ENCODE measurements at regions not wholly inside any gene's neighbourhood (a gene's known extent, or its start where the extent isn't known, plus 50 kb on each side); places are given as distances from the start of the nearest gene placed in this dataset.

DNA sequence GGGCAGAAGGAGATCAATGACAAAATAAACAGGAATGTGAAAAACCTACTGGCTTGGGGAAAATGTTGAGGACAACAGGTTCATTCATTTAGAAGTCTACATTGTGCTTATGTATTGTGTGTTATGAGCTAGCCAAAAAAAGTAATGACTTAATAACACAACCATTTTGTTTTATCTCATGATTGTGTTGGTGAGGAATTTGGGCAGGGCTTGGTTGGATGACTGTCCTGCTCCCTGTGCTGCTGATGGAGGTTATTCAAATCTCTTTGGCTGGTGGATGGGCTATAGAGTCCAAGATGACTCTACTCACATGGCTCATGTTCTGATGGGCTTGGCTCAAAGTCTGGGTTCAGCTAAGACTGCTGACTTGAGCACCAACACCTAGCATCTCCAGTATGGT, 116.3 kb downstream of the HS3ST1 start:
- DNase-seq (ENCODE audit: extremely low read depth in 1 of 4, low spot score in 3 of 4): no peak
- Histone ChIP-seq H4K20me1 (replicated peaks; ENCODE audit: control insufficient read depth, insufficient read depth, low read length) (no peaks in the 10 kb centered on the region), H3K27me3 (ENCODE audit: control insufficient read depth in 2 of 2, insufficient read depth in 2 of 2, low read length in 2 of 2) (no peaks in the 10 kb centered on the region), H3K9me3 (replicated peaks; ENCODE audit: control insufficient read depth, insufficient read depth, low read depth, low read length) (no peaks in the 10 kb centered on the region; the same call in 1 of the 2 replicates), H3K79me2 (ENCODE audit: control insufficient read depth, insufficient read depth, low read length) (no peaks in the 10 kb centered on the region), H3K4me1 (replicated peaks in 1 of 2; ENCODE audit: control insufficient read depth in 2 of 2, insufficient read depth in 2 of 2, low read length in 2 of 2) (no peaks in the 10 kb centered on the region), H3K36me3 (ENCODE audit: control insufficient read depth, insufficient read depth, low read length) (no peaks in the 10 kb centered on the region), H3K9ac (ENCODE audit: insufficient read depth in 1 of 2, low read depth in 2 of 2, low read length in 2 of 2) (no peak overlapping the region), H3K4me2 (ENCODE audit: insufficient read depth, low read length) (no peak overlapping the region), H3K4me3 (no peak overlapping the region), H2AFZ (ENCODE audit: low read depth, low read length) (no peak overlapping the region), H3K9me1 (ENCODE audit: control insufficient read depth, insufficient read depth, low read length) (no peaks in the 10 kb centered on the region), H3K27ac (ENCODE audit: extremely low read depth, low read depth, low read length) (no peak overlapping the region)
- no peak for ATAC-seq
- in situ Hi-C loops (cut with MboI) (no loop called here), intact Hi-C loops (cut with micrococcal nuclease) (no loop called here)
- CTCF ChIA-PET (ENCODE audit: low intra/inter-chr PET ratio): interaction anchor here (0.6 kb wide), 1 partner anchor 21 kb away, joined by 3 read pairs; no protein-coding TSS in a partner anchor
- no TSS peak for BruUV-seq (replicated peaks)
- no peak for TF ChIP-seq ZNF274 (IDR thresholded peaks at IDR 0.05; ENCODE audit: borderline replicate concordance, low read depth, low read length)
- TF ChIP-seq NCOR1 (IDR thresholded peaks at IDR 0.05): no peak
- no peak for TF ChIP-seq GATA2 (CRISPR knock-in tag; IDR thresholded peaks at IDR 0.05)
- TF ChIP-seq ZBTB1 (CRISPR knock-in tag; IDR thresholded peaks at IDR 0.05; ENCODE audit: borderline replicate concordance, low read depth): no peak
- TF ChIP-seq, protein P1, sequence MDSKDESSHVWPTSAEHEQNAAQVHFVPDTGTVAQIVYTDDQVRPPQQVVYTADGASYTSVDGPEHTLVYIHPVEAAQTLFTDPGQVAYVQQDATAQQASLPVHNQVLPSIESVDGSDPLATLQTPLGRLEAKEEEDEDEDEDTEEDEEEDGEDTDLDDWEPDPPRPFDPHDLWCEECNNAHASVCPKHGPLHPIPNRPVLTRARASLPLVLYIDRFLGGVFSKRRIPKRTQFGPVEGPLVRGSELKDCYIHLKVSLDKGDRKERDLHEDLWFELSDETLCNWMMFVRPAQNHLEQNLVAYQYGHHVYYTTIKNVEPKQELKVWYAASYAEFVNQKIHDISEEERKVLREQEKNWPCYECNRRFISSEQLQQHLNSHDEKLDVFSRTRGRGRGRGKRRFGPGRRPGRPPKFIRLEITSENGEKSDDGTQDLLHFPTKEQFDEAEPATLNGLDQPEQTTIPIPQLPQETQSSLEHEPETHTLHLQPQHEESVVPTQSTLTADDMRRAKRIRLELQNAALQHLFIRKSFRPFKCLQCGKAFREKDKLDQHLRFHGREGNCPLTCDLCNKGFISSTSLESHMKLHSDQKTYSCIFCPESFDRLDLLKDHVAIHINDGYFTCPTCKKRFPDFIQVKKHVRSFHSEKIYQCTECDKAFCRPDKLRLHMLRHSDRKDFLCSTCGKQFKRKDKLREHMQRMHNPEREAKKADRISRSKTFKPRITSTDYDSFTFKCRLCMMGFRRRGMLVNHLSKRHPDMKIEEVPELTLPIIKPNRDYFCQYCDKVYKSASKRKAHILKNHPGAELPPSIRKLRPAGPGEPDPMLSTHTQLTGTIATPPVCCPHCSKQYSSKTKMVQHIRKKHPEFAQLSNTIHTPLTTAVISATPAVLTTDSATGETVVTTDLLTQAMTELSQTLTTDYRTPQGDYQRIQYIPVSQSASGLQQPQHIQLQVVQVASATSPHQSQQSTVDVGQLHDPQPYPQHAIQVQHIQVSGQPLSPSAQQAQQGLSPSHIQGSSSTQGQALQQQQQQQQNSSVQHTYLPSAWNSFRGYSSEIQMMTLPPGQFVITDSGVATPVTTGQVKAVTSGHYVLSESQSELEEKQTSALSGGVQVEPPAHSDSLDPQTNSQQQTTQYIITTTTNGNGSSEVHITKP (IDR thresholded peaks at IDR 0.05; ENCODE audit: partially characterized antibody): no peak
- TF ChIP-seq CCAR2 (IDR thresholded peaks at IDR 0.05; ENCODE audit: low read depth, low read length): no peak
- no peak for TF ChIP-seq HNRNPK (IDR thresholded peaks at IDR 0.05; ENCODE audit: low read depth, low read length, poor library complexity, severe bottlenecking)
- TF ChIP-seq, protein P2, sequence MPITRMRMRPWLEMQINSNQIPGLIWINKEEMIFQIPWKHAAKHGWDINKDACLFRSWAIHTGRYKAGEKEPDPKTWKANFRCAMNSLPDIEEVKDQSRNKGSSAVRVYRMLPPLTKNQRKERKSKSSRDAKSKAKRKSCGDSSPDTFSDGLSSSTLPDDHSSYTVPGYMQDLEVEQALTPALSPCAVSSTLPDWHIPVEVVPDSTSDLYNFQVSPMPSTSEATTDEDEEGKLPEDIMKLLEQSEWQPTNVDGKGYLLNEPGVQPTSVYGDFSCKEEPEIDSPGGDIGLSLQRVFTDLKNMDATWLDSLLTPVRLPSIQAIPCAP (CRISPR knock-in tag; IDR thresholded peaks at IDR 0.05; ENCODE audit: borderline replicate concordance): no peak
- TF ChIP-seq, protein P3, sequence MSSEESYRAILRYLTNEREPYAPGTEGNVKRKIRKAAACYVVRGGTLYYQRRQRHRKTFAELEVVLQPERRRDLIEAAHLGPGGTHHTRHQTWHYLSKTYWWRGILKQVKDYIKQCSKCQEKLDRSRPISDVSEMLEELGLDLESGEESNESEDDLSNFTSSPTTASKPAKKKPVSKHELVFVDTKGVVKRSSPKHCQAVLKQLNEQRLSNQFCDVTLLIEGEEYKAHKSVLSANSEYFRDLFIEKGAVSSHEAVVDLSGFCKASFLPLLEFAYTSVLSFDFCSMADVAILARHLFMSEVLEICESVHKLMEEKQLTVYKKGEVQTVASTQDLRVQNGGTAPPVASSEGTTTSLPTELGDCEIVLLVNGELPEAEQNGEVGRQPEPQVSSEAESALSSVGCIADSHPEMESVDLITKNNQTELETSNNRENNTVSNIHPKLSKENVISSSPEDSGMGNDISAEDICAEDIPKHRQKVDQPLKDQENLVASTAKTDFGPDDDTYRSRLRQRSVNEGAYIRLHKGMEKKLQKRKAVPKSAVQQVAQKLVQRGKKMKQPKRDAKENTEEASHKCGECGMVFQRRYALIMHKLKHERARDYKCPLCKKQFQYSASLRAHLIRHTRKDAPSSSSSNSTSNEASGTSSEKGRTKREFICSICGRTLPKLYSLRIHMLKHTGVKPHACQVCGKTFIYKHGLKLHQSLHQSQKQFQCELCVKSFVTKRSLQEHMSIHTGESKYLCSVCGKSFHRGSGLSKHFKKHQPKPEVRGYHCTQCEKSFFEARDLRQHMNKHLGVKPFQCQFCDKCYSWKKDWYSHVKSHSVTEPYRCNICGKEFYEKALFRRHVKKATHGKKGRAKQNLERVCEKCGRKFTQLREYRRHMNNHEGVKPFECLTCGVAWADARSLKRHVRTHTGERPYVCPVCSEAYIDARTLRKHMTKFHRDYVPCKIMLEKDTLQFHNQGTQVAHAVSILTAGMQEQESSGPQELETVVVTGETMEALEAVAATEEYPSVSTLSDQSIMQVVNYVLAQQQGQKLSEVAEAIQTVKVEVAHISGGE (CRISPR knock-in tag; IDR thresholded peaks at IDR 0.05): no peak
- no peak for TF ChIP-seq KHSRP (IDR thresholded peaks at IDR 0.05)
- TF ChIP-seq, protein P4, sequence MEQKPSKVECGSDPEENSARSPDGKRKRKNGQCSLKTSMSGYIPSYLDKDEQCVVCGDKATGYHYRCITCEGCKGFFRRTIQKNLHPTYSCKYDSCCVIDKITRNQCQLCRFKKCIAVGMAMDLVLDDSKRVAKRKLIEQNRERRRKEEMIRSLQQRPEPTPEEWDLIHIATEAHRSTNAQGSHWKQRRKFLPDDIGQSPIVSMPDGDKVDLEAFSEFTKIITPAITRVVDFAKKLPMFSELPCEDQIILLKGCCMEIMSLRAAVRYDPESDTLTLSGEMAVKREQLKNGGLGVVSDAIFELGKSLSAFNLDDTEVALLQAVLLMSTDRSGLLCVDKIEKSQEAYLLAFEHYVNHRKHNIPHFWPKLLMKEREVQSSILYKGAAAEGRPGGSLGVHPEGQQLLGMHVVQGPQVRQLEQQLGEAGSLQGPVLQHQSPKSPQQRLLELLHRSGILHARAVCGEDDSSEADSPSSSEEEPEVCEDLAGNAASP (IDR thresholded peaks at IDR 0.05): no peak
- TF ChIP-seq RBM22 (IDR thresholded peaks at IDR 0.05; ENCODE audit: low read depth, low read length, poor library complexity, severe bottlenecking): no peak
- TF ChIP-seq SIRT6 (IDR thresholded peaks at IDR 0.05; ENCODE audit: low read depth, low read length): no peak
- FAIRE-seq: no peak
- POLR2A ChIA-PET: no interaction called here
